ENCODE measurements at regions not wholly inside any gene's neighbourhood (a gene's known extent, or its start where the extent isn't known, plus 50 kb on each side); places are given as distances from the start of the nearest gene placed in this dataset.
A peak's percentile ranks its signal among the peaks of the same experiment; 100 is the strongest.

- DNase-seq, result no peak
Observed at GRCh38 chr13:39981056-39981455, 325.6 kb downstream of the COG6 start.

DNA sequence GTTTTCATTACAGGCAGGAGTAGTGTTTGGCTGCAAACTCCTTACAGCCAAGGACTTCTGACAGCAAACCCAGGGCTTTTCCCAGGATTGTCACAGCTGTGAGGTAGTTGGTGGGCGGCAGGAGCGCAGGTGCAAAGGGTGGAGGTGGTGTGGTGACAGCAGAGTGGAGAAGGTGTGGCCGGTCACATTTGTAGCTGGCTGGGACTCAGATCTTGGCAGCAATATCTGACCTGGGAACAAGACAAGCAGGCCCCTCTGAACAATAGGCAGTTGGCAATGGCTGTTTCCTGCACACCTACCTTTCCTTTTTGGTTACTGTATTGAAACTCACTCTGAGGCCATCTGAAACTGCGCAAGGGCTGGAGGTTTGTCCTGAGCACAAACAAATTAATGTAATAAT lies 327.3 kb downstream of the COG6 start:
- DNase-seq, result no peak

DNA sequence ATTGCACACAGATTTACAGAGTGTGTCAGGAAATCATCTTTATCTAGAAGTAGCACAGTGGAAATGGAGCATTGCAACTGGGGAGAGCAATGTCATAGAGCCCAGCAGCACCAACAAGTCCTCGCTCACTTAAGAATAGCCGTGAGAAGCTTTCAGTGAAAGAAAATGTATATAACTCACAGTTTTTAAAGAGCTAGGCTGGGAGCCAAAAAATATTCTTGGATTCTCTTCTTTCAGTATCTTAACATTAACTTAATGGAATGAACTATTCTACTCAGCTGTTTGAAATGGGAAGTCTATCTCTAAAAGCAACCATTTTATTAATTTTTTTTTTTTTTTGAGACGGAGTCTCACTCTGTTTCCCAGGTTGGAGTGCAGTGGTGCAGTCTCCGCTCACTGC lies 329.6 kb downstream of the COG6 start:
- no peak for DNase-seq

DNA sequence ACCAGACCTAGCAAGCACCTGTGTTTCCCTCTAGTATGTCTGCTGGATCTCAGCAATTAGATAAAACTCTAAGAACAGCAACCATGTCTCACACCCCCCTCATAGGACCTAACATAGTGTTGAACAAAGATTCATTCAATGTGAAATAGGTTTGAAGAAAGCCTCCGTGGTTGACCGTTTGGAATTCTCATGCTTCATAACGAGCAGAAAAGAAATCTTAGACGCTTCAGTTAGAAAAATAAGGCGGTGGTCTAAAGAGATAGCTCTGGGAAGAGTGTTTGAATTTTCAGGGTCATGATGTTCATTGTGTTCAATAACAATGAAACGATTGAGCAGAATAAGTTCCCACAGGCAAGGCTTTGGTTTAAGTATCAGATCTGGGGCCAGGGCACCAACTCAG lies 332.9 kb downstream of the COG6 start:
- DNase-seq, result no peak

GRCh38 chr13:39998166-39998565 lies 342.7 kb downstream of the COG6 start:
- DNase-seq, result no peak

GRCh38 chr13:40002016-40002415 lies 346.6 kb downstream of the COG6 start:
- DNase-seq, result no peak

DNA sequence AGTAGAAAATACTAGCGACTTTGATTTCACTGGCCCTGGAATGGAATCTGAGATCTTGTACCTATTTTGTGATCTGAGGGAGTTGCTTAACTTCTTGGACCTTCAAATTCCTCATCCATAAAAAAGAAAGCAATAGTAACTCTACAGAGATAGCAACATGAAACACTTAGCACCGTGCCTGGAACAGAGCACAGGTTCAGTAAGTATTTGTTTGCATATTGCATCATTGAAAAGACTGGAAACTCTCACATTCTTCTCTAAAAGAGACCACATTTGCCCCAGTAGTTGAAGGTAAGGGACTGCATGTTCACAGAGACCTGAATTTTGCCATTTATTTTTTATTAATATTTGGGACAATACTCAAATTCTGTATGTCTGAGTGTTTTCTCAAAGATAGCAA lies 358.1 kb downstream of the COG6 start:
- no peak for DNase-seq

DNA sequence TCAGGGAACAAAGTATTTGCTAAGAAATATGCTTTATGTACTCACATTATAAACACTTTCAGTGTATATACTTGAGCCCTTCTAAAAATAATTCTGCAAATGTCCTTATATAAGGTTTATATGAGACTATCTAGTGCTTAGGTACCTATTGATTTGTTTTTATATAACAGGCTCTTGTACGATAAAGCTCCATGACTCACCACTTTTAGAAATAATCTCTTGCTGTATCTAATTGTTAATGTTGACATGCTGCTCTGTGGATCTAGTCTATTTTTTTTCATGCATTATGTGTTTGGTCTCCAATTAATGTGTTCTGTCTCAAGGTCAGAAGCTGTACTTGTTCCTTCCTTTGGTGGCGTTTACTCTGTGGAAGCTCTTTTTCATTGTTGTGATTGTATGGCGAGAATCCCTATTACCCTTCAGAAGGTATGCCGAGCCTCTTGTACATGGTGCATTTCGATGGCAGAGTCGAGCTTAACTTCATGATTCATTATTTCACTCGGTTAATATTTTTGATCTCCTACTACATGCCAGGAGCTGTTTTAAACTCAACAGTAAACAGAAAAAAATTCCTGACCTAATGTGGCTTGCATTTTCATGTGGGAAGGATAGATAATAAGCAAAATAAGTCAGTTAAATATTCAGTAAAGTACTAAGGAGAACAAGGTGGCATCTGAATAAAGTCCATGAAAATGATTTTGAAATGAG lies 361.6 kb downstream of the COG6 start:
- no peak for DNase-seq

- no peak for DNase-seq
Observed at GRCh38 chr13:40017662-40018262, 362.3 kb downstream of the COG6 start.

DNA sequence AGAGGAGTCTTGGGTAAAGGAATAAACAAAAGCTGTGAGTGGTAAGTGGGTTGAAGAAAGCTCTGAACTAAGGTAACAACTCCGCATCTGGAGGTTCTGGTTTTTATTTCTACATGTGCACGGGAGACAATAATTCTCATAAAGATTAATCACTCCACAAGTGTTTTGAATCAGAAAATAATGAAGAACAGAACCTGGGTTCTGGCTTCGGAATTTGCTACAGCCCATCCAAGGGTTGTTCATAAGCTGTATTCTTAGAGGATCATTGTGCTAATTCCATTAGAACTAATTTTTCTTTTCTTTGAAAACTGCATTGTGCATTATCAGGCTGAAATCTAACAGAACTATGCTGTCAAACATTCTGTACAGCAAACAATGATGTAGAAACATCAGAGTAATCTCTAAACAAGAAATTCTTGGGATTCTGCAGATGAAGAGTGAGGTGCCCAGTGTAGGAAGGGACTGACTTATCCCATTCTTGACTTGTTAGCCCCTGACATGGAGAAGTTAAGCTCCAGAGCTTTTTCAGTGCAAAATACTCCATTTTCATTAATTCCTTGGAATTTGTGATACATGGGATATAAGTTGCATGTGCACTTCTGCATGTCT lies 368.2 kb downstream of the COG6 start:
- no peak for DNase-seq

DNA sequence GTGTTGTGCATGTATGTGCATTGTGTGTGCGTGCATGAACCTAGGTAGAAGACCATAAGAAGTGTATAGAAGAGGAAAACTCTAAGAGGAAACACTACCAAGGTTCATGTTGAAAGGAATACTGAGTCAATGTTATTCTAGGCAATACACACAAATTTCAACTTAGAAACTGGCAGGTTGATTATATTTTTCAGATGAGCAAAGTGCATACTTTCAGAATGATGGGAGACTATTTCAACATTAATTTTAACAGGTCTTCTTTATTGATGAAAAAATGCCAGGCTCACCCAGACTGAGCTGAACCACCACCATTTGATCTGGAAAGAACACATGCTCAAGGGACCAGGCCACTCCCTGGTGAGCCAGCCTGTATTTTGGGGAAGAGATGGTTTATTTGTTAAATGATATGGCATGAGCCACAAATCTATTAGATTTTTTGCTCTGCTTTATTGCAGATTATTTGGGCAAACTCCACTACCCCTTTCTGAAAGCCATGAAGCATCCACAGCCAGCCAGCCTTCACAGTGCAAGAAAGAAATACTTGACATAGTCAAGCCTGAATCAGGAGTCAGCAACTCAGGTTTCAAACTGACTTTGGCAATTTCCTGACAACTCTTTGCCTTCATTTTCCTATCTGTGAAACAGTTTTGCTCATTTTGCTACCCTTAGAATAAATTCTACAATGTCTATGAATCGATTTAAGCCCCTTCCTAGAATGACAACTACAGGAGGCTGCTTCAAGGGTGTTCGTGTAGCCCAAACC lies 368.9 kb downstream of the COG6 start:
- DNase-seq, result no peak

DNA sequence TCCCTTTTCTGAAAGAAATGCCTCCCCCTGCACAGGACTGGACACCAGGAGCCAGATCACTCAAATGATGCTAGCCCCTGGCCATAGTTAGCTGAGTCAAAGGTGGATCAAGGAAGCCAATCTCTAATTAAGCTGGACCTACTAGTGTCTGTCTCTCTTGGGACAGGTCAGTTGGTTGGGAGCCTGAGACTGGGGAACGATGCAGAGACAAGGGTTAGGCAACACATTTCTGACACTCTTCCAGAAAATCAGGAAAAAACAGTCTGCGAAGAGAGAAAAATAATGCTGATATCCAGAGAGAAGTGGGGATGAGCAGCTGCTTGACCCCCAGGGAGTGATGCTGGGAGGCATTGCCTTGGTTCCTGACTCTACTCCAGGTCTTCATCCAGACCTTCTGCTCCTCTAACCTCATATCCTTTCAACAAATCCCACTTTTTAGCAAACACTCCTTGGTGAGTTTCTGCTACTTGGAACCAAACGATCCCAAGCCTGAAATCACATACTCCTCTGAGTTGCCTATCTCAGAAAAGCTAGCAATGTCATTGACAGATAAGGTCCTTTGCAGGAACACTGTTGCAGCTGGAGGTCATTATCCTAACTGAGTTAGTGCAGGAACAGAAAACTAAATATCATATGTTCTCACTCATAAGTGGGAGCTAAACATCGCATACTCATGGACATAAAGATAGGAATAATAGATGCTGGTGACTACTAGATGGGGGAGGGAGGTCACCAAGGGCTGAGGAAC lies 369.7 kb downstream of the COG6 start:
- no peak for DNase-seq

DNA sequence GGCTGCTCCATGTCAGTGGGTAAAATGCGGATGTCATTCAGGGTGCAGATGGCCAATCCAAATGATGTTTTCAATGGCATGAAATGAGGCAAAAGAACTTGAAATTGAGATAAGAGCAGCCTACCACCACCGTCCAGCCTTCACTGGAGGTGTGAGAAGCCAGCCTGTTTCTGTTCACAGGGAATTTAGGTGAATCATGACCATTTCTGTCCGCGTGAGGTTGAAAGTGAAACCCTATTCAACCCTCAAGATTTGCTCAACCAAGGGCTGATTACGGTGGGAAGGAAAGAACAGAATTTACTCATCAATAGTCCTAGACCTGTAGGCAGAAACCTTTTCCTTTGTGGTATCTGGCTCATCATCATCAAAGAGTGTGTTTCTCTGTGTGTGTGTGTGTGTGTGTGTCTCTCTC lies 370.7 kb downstream of the COG6 start:
- peak; percentile 58 to 67 for DNase-seq

DNA sequence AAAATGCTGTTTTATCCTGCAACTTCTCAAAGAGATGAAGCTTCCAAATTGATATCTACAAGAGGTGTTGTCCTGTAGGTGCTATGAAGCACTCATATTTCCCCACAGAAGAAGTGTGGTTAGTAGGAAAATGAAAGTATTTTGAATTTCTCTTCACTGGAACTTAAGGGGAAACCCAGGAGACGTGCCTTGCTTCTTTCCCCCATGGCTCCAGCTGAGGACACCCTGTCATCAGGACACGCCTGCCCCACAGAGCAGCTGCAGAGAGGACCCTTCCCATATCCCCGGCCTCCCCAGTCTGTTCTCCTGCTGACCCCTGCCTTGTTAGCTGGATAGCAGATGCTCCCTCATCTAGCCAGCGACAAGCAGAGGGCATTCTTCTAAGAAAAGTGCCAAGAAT lies 371.3 kb downstream of the COG6 start:
- peak; percentile 61 to 65 for DNase-seq

DNA sequence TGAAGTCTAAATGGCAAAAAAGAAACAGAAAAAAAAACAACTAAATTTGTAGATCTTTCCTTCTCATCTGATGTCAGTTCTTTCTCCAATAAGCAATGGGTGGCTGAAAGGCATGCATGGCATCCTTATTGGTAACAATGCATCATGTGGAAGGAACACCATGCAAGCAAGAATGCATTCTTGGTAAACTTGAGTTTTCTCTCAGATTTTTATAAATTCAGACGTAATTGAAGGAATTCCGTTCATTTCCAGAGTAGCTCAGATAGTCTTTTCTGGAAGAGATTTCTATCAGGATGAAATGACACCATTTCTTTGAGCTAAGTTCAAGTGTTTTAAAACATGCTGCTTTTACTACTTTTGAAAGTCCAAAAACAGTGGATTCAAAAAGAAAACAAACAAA lies 373.0 kb downstream of the COG6 start:
- DNase-seq, result no peak

DNA sequence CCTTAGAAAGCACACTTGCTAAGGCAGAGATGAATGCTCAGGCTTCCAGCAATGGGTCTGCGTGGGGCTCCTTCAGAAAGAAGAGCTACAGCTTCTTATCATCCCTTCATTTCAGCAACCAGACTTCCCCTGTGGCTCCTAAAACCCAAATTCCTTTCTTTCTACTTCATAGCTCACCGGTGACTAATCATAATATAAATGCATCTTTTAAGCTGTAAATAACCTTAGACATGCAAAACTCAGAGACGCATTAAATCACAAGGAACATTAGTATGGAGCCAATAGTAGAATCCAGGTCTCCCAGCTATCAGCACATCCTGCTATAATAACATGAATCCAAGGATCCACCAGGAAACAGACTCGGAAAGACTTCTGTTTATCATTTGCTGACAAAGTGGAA lies 375.6 kb downstream of the COG6 start:
- DNase-seq, result no peak

GRCh38 chr13:40039061-40039460 lies 383.6 kb downstream of the COG6 start:
- no peak for DNase-seq

GRCh38 chr13:40042991-40043390 lies 387.5 kb downstream of the COG6 start:
- no peak for DNase-seq

- no peak for DNase-seq
Observed at GRCh38 chr13:40043764-40044163, 388.3 kb downstream of the COG6 start.

DNA sequence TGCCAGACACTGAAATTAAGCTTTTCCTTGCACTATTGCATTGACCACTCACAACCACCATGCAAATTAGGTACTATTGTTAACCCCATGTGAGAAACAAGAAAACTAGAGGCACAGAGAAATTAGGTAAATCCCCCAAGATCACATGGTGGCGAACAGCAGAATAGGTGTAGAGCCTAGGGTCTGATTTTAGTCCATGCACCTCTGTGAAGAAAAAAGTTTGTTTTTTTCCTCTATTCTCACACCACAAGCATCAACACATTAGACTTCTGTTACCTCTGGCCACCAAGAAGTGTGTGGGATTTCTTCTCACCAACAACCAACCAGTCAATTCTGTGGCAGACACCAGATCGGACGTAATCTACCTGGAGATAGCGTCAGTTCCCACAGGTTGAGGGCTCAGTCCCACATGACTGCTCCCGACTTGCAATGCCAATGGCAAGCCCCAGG lies 391.9 kb downstream of the COG6 start:
- no peak for DNase-seq

DNA sequence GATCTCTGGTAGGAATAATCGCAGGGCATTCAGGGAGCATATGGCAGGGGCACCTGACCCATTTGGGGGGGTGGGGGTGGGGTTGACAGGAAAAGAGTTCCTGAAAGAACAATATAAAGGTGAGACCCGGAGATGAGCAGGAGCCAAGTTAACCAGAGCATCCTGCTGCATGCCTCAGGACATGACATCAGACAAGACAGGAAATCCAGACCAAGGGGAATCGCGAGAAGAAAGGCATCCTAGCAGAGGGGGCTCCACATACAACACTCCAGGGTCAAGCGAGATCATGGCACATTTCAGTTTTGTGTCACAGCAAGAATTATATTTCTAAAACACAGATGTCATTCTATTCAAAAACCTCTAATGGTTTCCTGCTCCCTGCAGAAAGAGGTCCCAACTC lies 393.1 kb downstream of the COG6 start:
- no peak for DNase-seq

DNA sequence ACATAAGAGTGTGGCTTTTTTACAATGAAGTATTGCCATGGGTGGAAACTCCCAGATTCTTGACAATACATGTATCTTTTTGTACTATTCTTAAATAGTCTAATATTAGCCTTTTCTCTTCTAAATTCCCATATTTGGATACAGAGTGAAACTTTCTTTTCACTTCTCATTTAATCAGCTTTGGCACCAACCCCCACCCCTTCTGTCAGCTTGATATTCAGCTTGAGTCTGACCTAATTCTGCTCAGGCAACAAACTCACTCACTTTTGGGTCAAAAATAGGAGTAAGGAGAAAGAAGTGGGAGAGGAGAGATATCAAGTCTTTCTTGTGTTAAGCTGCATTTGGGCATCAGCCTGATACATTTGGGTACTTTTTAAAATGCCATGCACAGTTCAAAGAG lies 397.5 kb downstream of the COG6 start:
- DNase-seq, result no peak

GRCh38 chr13:40053401-40053800 lies 397.9 kb downstream of the COG6 start:
- DNase-seq, result no peak
